Esophagus muscularis mucosa (tissue), 4 donors: ENCODE measurements at regions not wholly inside any gene's neighbourhood (a gene's known extent, or its start where the extent isn't known, plus 50 kb on each side); places are given as distances from the start of the nearest gene placed in this dataset.

Experiments
- DNase-seq: peaks from one replicate; pipeline ENCODE4 v3.0.0-alpha.2; 2017; ENCODE audit errors: extremely low spot score
- H3K27ac ChIP-seq, 4 donors: fragments of 200-600 bp; sonication (generic); replicated peaks in 1 of 4; 1 replicate in 3 of 4; 2 replicates in 1 of 4; pipeline ENCODE4 v1.5.1; 2016 to 2019; ENCODE audit warnings: mild to moderate bottlenecking in 1 of 4
- H3K27me3 ChIP-seq, 4 donors: fragments of 200-600 bp; sonication (generic); one replicate each; pipeline versions ENCODE4 v1.5.1 to v1.6.0; 2016 to 2019
- H3K36me3 ChIP-seq, 4 donors: fragments of 200-600 bp; sonication (generic); one replicate each; pipeline ENCODE4 v1.5.1; 2016 to 2019
- H3K4me1 ChIP-seq, 4 donors: fragments of 200-600 bp; sonication (generic); one replicate each; pipeline ENCODE4 v1.5.1; 2016 to 2019
- H3K4me3 ChIP-seq, 4 donors: fragments of 200-600 bp; sonication (generic); 1 replicate in 2 of 4; 2 replicates in 2 of 4; pipeline ENCODE4 v1.5.1; 2016 to 2019; ENCODE audit warnings: mild to moderate bottlenecking in 4 of 4, moderate library complexity in 1 of 4
- H3K9me3 ChIP-seq, 4 donors: fragments of 200-600 bp; sonication (generic); 1 replicate in 3 of 4; 2 replicates in 1 of 4; pipeline ENCODE4 v1.5.1; 2016 to 2019
- CTCF ChIP-seq, 3 experiments: fragments of 200-600 bp in 2 of 3; fragments of 450-650 bp in 1 of 3; sonication (generic) in 2 of 3; IDR thresholded peaks; one replicate each; pipeline ENCODE4 v1.5.1; 2017 to 2019; ENCODE audit warnings: antibody characterized with exemption in 3 of 3, mild to moderate bottlenecking in 2 of 3, moderate library complexity in 1 of 3
- EP300 ChIP-seq: sonication (generic); formaldehyde crosslinking; IDR thresholded peaks from one replicate; pipeline ENCODE4 v1.6.1; 2017; ENCODE audit warnings: antibody characterized with exemption
- POLR2A ChIP-seq: fragments of 450-650 bp; IDR thresholded peaks from one replicate; pipeline ENCODE4 v1.6.1; 2017; ENCODE audit warnings: antibody characterized with exemption, moderate library complexity, mild to moderate bottlenecking, low read depth
- POLR2AphosphoS5 ChIP-seq, 2 donors: sonication (generic); formaldehyde crosslinking; IDR thresholded peaks; one replicate each; pipeline ENCODE4 v1.6.1; 2017; ENCODE audit warnings: antibody characterized with exemption in 2 of 2
- WGBS: methylation state at CpG from one replicate; pipeline ENCODE4 v1.1.5; 2018; 5-methylcytosine and 5-hydroxymethylcytosine counted together
- intact Hi-C: fragments of 100-400 bp; cut with DNase I; formaldehyde crosslinking; loops from one replicate; pipeline ENCODE4 v1.15.1; 2023

- intact Hi-C loops: no loop called here
- TF ChIP-seq POLR2A (no peak), POLR2AphosphoS5 (IDR thresholded peaks at IDR 0.05) (no peak), CTCF (IDR thresholded peaks at IDR 0.05) (no peak), EP300 (no peak)
- no peaks in the 10 kb centered on the region for H3K9me3 ChIP-seq
- 91% methylated on average over 3 of the region's 5 CpGs for WGBS
- no peak for DNase-seq
- peaks cover 0 to 14% (median 12%) of the 10 kb centered on the region in 4 donors for H3K4me1 ChIP-seq
- H3K27me3 ChIP-seq: peaks cover 0 to 30% (median 0%) of the 10 kb centered on the region in 4 donors
- H3K27ac ChIP-seq: no peak overlapping the region
- H3K4me3 ChIP-seq: no peak overlapping the region
- no peaks in the 10 kb centered on the region for H3K36me3 ChIP-seq
Observed at GRCh38 chr1:5731110-5731423, 261.2 kb downstream of the NPHP4 start.

GRCh38 chr1:5730272-5731109, 261.7 kb downstream of the NPHP4 start:
- intact Hi-C loops: no loop called here
- Histone ChIP-seq H3K36me3 (no peaks in the 10 kb centered on the region), H3K27me3 (peaks cover 0 to 28% (median 0%) of the 10 kb centered on the region in 4 donors), H3K9me3 (no peaks in the 10 kb centered on the region), H3K4me3 (no peak overlapping the region), H3K27ac (no peak overlapping the region), H3K4me1 (peaks cover 0 to 14% (median 12%) of the 10 kb centered on the region in 4 donors)
- WGBS: 90% methylated on average over 12 of the region's 16 CpGs
- DNase-seq: no peak
- TF ChIP-seq EP300 (no peak), POLR2AphosphoS5 (IDR thresholded peaks at IDR 0.05) (no peak), POLR2A (no peak), CTCF (IDR thresholded peaks at IDR 0.05) (no peak)

- Histone ChIP-seq H3K27me3 (peaks cover 0 to 22% (median 0%) of the 10 kb centered on the region in 4 donors), H3K4me3 (no peak overlapping the region), H3K36me3 (no peaks in the 10 kb centered on the region), H3K27ac (no peak overlapping the region), H3K9me3 (no peaks in the 10 kb centered on the region), H3K4me1 (peaks cover 0 to 14% (median 12%) of the 10 kb centered on the region in 4 donors)
- intact Hi-C loops: no loop called here
- no peak for DNase-seq
- WGBS: 96% methylated on average over 4 of the region's 4 CpGs
- no peak for TF ChIP-seq EP300
- no peak for TF ChIP-seq POLR2AphosphoS5 (IDR thresholded peaks at IDR 0.05)
- TF ChIP-seq POLR2A: no peak
- no peak for TF ChIP-seq CTCF (IDR thresholded peaks at IDR 0.05)
Observed at GRCh38 chr1:5729636-5730145, 262.5 kb downstream of the NPHP4 start.

- intact Hi-C loops: no loop called here
- 93% methylated on average over 4 of the region's 5 CpGs for WGBS
- Histone ChIP-seq H3K4me1 (peaks cover 0 to 14% (median 12%) of the 10 kb centered on the region in 4 donors), H3K27ac (no peak overlapping the region), H3K36me3 (no peaks in the 10 kb centered on the region), H3K27me3 (peaks cover 0 to 14% (median 0%) of the 10 kb centered on the region in 4 donors), H3K9me3 (no peaks in the 10 kb centered on the region), H3K4me3 (no peak overlapping the region)
- TF ChIP-seq CTCF (IDR thresholded peaks at IDR 0.05) (no peak), POLR2A (no peak), POLR2AphosphoS5 (IDR thresholded peaks at IDR 0.05) (no peak), EP300 (no peak)
- no peak for DNase-seq
Observed at GRCh38 chr1:5728663-5729355, 263.4 kb downstream of the NPHP4 start.
